HUDEP-2 (cell line): ENCODE measurements at regions not wholly inside any gene's neighbourhood (a gene's known extent, or its start where the extent isn't known, plus 50 kb on each side); places are given as distances from the start of the nearest gene placed in this dataset.
"Not testable (repeated sequence)": the region's sequence is repeated elsewhere in the genome, so short reads cannot be mapped to it uniquely, and the experiment has no call there.

Source experiments
- DNase-seq, 76 experiments: peaks; one replicate each; lab custom pipeline; 2025; ENCODE audit not compliant: unreplicated experiment in 76 of 76; lab: John Stamatoyannopoulos, UW

GRCh38 chr7:23887660-23888059, 177.6 kb downstream of the STK31 start:
- DNase-seq: no peak

- DNase-seq: no peak
Observed at GRCh38 chr7:23888958-23889357, 178.9 kb downstream of the STK31 start.

GRCh38 chr7:23889566-23889965, 179.5 kb downstream of the STK31 start:
- DNase-seq: no peak

GRCh38 chr7:23892019-23892418, 182.0 kb downstream of the STK31 start:
- no peak for DNase-seq

GRCh38 chr7:23893176-23893941, 183.3 kb downstream of the STK31 start:
- DNase-seq: no peak

GRCh38 chr7:23893942-23894891, 184.2 kb downstream of the STK31 start:
- DNase-seq: no peak

- no peak for DNase-seq
Observed at GRCh38 chr7:23894892-23895569, 185.0 kb downstream of the STK31 start.

- DNase-seq: no peak
Observed at GRCh38 chr7:23895666-23896096, 185.7 kb downstream of the STK31 start.

GRCh38 chr7:23898619-23899018, 188.6 kb downstream of the STK31 start:
- no peak for DNase-seq

GRCh38 chr7:23904901-23905300, 194.9 kb downstream of the STK31 start:
- not testable (repeated sequence) for DNase-seq

- DNase-seq: no peak
Observed at GRCh38 chr7:23907012-23907411, 197.0 kb downstream of the STK31 start.

- DNase-seq: no peak
Observed at GRCh38 chr7:23909426-23909825, 199.4 kb downstream of the STK31 start.

GRCh38 chr7:23912065-23912464, 202.0 kb downstream of the STK31 start:
- no peak for DNase-seq

GRCh38 chr7:23913016-23913415, 203.0 kb downstream of the STK31 start:
- DNase-seq: no peak

- DNase-seq: no peak
Observed at GRCh38 chr7:23915236-23915635, 205.2 kb downstream of the STK31 start.

- DNase-seq: no peak
Observed at GRCh38 chr7:23918286-23918685, 208.3 kb downstream of the STK31 start.

GRCh38 chr7:23918856-23919255, 208.8 kb downstream of the STK31 start:
- DNase-seq: no peak

- DNase-seq: no peak
Observed at GRCh38 chr7:23925088-23925487, 215.1 kb downstream of the STK31 start.

- DNase-seq: no peak
Observed at GRCh38 chr7:23927709-23928417, 217.8 kb downstream of the STK31 start.

- DNase-seq: no peak
Observed at GRCh38 chr7:23928418-23928775, 218.4 kb downstream of the STK31 start.

- no peak for DNase-seq
Observed at GRCh38 chr7:23930312-23930711, 220.3 kb downstream of the STK31 start.
